ENCODE measurements at regions not wholly inside any gene's neighbourhood (a gene's known extent, or its start where the extent isn't known, plus 50 kb on each side); places are given as distances from the start of the nearest gene placed in this dataset.

- Histone ChIP-seq H3F3A (ENCODE audit: insufficient read depth) (no peaks in the 10 kb centered on the region), H3K79me2 (ENCODE audit: insufficient read depth, low read length) (no peaks in the 10 kb centered on the region), H3K27ac (ENCODE audit: low read depth, low read length) (no peak overlapping the region), H3K9me3 (ENCODE audit: insufficient read depth, low read length) (no peaks in the 10 kb centered on the region), H3K36me3 (ENCODE audit: low read length) (no peaks in the 10 kb centered on the region), H3K4me3 (ENCODE audit: insufficient read depth, low read length, poor library complexity, severe bottlenecking) (no peak overlapping the region), H3K9me2 (replicated peaks; ENCODE audit: insufficient read depth, low read length) (no peaks in the 10 kb centered on the region), H3K27me3 (ENCODE audit: low read length) (no peaks in the 10 kb centered on the region), H3K4me2 (ENCODE audit: low read depth, low read length, poor library complexity, severe bottlenecking) (no peak overlapping the region), H3K9ac (ENCODE audit: low read length) (no peak overlapping the region), H4K20me1 (ENCODE audit: low read depth, low read length) (no peaks in the 10 kb centered on the region), H2AFZ (ENCODE audit: low read depth, low read length, severe bottlenecking) (no peak overlapping the region)
- TF ChIP-seq CTCF (IDR thresholded peaks at IDR 0.05; ENCODE audit: insufficient read depth, low read length, poor library complexity, severe bottlenecking) (no peak), EZH2phosphoT487 (conservative IDR thresholded peaks at IDR 0.05; ENCODE audit: low read length) (no peak)
Measured at GRCh38 chr6:14371530-14371929, 254.0 kb downstream of the CD83 start.

GRCh38 chr6:14372734-14373489 lies 255.3 kb downstream of the CD83 start:
- Histone ChIP-seq H4K20me1 (ENCODE audit: low read depth, low read length) (no peaks in the 10 kb centered on the region), H3K4me2 (ENCODE audit: low read depth, low read length, poor library complexity, severe bottlenecking) (no peak overlapping the region), H3K9me2 (replicated peaks; ENCODE audit: insufficient read depth, low read length) (no peaks in the 10 kb centered on the region), H3K27ac (ENCODE audit: low read depth, low read length) (no peak overlapping the region), H3F3A (ENCODE audit: insufficient read depth) (no peaks in the 10 kb centered on the region), H3K4me3 (ENCODE audit: insufficient read depth, low read length, poor library complexity, severe bottlenecking) (no peak overlapping the region), H3K27me3 (ENCODE audit: low read length) (no peaks in the 10 kb centered on the region), H2AFZ (ENCODE audit: low read depth, low read length, severe bottlenecking) (no peak overlapping the region), H3K36me3 (ENCODE audit: low read length) (no peaks in the 10 kb centered on the region), H3K79me2 (ENCODE audit: insufficient read depth, low read length) (no peaks in the 10 kb centered on the region), H3K9ac (ENCODE audit: low read length) (no peak overlapping the region), H3K9me3 (ENCODE audit: insufficient read depth, low read length) (no peaks in the 10 kb centered on the region)
- TF ChIP-seq EZH2phosphoT487 (conservative IDR thresholded peaks at IDR 0.05; ENCODE audit: low read length) = no peak
- no peak for TF ChIP-seq CTCF (IDR thresholded peaks at IDR 0.05; ENCODE audit: insufficient read depth, low read length, poor library complexity, severe bottlenecking)

GRCh38 chr6:14373648-14374437 lies 256.3 kb downstream of the CD83 start:
- no peaks in the 10 kb centered on the region for H4K20me1 ChIP-seq (ENCODE audit: low read depth, low read length)
- H3K4me3 ChIP-seq (ENCODE audit: insufficient read depth, low read length, poor library complexity, severe bottlenecking) = no peak overlapping the region
- no peaks in the 10 kb centered on the region for H3K79me2 ChIP-seq (ENCODE audit: insufficient read depth, low read length)
- H3K27me3 ChIP-seq (ENCODE audit: low read length) = no peaks in the 10 kb centered on the region
- TF ChIP-seq CTCF (IDR thresholded peaks at IDR 0.05; ENCODE audit: insufficient read depth, low read length, poor library complexity, severe bottlenecking) (no peak), EZH2phosphoT487 (conservative IDR thresholded peaks at IDR 0.05; ENCODE audit: low read length) (no peak)
- H3F3A ChIP-seq (ENCODE audit: insufficient read depth) = no peaks in the 10 kb centered on the region
- H3K9me2 ChIP-seq (replicated peaks; ENCODE audit: insufficient read depth, low read length) = no peaks in the 10 kb centered on the region
- no peaks in the 10 kb centered on the region for H3K9me3 ChIP-seq (ENCODE audit: insufficient read depth, low read length)
- H3K27ac ChIP-seq (ENCODE audit: low read depth, low read length) = no peak overlapping the region
- no peaks in the 10 kb centered on the region for H3K36me3 ChIP-seq (ENCODE audit: low read length)
- no peak overlapping the region for H3K4me2 ChIP-seq (ENCODE audit: low read depth, low read length, poor library complexity, severe bottlenecking)
- H2AFZ ChIP-seq (ENCODE audit: low read depth, low read length, severe bottlenecking) = no peak overlapping the region
- H3K9ac ChIP-seq (ENCODE audit: low read length) = no peak overlapping the region
